ENCODE measurements at regions not wholly inside any gene's neighbourhood (a gene's known extent, or its start where the extent isn't known, plus 50 kb on each side); places are given as distances from the start of the nearest gene placed in this dataset.
A peak's percentile ranks its signal among the peaks of the same experiment; 100 is the strongest.

- peaks cover 0 to 4% of the 10 kb centered on the region in 2 donors for H3K36me3 Mint-ChIP-seq
- DNase-seq (ENCODE audit: low spot score in 2 of 2) (no peak), ATAC-seq (no peak)
- H3K9me3 Mint-ChIP-seq: no peaks in the 10 kb centered on the region
- no peak overlapping the region for H3K27ac Mint-ChIP-seq
Measured at GRCh38 chr13:44004878-44005277, 125.2 kb downstream of the LACC1 start.

GRCh38 chr13:44007451-44007850, 127.7 kb downstream of the LACC1 start:
- ATAC-seq (no peak), DNase-seq (ENCODE audit: low spot score in 2 of 2) (no peak)
- no peaks in the 10 kb centered on the region for H3K9me3 Mint-ChIP-seq
- H3K36me3 Mint-ChIP-seq: peaks cover 0 to 4% of the 10 kb centered on the region in 2 donors
- H3K27ac Mint-ChIP-seq: no peak overlapping the region

- ATAC-seq (no peak), DNase-seq (ENCODE audit: low spot score in 2 of 2) (no peak)
- no peak overlapping the region for H3K27ac Mint-ChIP-seq
- no peaks in the 10 kb centered on the region for H3K9me3 Mint-ChIP-seq
- H3K36me3 Mint-ChIP-seq: peaks cover 0 to 4% of the 10 kb centered on the region in 2 donors
Measured at GRCh38 chr13:44011036-44011435, 131.3 kb downstream of the LACC1 start.

- Mint-ChIP-seq H3K9me3 (no peaks in the 10 kb centered on the region), H3K36me3 (no peaks in the 10 kb centered on the region), H3K27ac (no peak overlapping the region)
- DNase-seq (ENCODE audit: low spot score in 2 of 2) (no peak), ATAC-seq (no peak)
Measured at GRCh38 chr13:44012910-44013757, 133.4 kb downstream of the LACC1 start.

GRCh38 chr13:44013758-44014291, 134.1 kb downstream of the LACC1 start:
- no peaks in the 10 kb centered on the region for H3K36me3 Mint-ChIP-seq
- no peak for DNase-seq (ENCODE audit: low spot score in 2 of 2)
- H3K27ac Mint-ChIP-seq: no peak overlapping the region
- ATAC-seq: no peak
- H3K9me3 Mint-ChIP-seq: no peaks in the 10 kb centered on the region

- Mint-ChIP-seq H3K36me3 (no peaks in the 10 kb centered on the region), H3K9me3 (no peaks in the 10 kb centered on the region), H3K27ac (no peak overlapping the region)
- ATAC-seq (no peak), DNase-seq (ENCODE audit: low spot score in 2 of 2) (no peak)
Measured at GRCh38 chr13:44014501-44014900, 134.8 kb downstream of the LACC1 start.

- H3K36me3 Mint-ChIP-seq: no peaks in the 10 kb centered on the region
- DNase-seq (ENCODE audit: low spot score in 2 of 2) (no peak), ATAC-seq (no peak)
- H3K27ac Mint-ChIP-seq: no peak overlapping the region
- H3K9me3 Mint-ChIP-seq: no peaks in the 10 kb centered on the region
Measured at GRCh38 chr13:44015118-44015517, 135.4 kb downstream of the LACC1 start.

GRCh38 chr13:44015811-44016210, 136.1 kb downstream of the LACC1 start:
- ATAC-seq (no peak), DNase-seq (ENCODE audit: low spot score in 2 of 2) (no peak)
- Mint-ChIP-seq H3K36me3 (no peaks in the 10 kb centered on the region), H3K27ac (no peak overlapping the region), H3K9me3 (no peaks in the 10 kb centered on the region)

- no peaks in the 10 kb centered on the region for H3K36me3 Mint-ChIP-seq
- no peak for DNase-seq (ENCODE audit: low spot score in 2 of 2)
- no peak for ATAC-seq
- peak overlapping the region in 1 of 2 donors; percentile 9 for H3K27ac Mint-ChIP-seq
- no peaks in the 10 kb centered on the region for H3K9me3 Mint-ChIP-seq
Measured at GRCh38 chr13:44017756-44018309, 138.1 kb downstream of the LACC1 start.

- no peaks in the 10 kb centered on the region for H3K9me3 Mint-ChIP-seq
- H3K27ac Mint-ChIP-seq: no peak overlapping the region
- no peaks in the 10 kb centered on the region for H3K36me3 Mint-ChIP-seq
- no peak for ATAC-seq
- no peak for DNase-seq (ENCODE audit: low spot score in 2 of 2)
Measured at GRCh38 chr13:44019651-44020050, 139.9 kb downstream of the LACC1 start.

- DNase-seq (ENCODE audit: low spot score in 2 of 2) (no peak), ATAC-seq (no peak)
- Mint-ChIP-seq H3K36me3 (no peaks in the 10 kb centered on the region), H3K9me3 (no peaks in the 10 kb centered on the region), H3K27ac (no peak overlapping the region)
Measured at GRCh38 chr13:44021422-44021821, 141.7 kb downstream of the LACC1 start.

GRCh38 chr13:44022196-44022595, 142.5 kb downstream of the LACC1 start:
- Mint-ChIP-seq H3K9me3 (no peaks in the 10 kb centered on the region), H3K27ac (no peak overlapping the region), H3K36me3 (no peaks in the 10 kb centered on the region)
- ATAC-seq: no peak
- no peak for DNase-seq (ENCODE audit: low spot score in 2 of 2)

GRCh38 chr13:44024167-44024845, 144.6 kb downstream of the LACC1 start:
- Mint-ChIP-seq H3K9me3 (no peaks in the 10 kb centered on the region), H3K27ac (no peak overlapping the region), H3K36me3 (no peaks in the 10 kb centered on the region)
- ATAC-seq (no peak), DNase-seq (ENCODE audit: low spot score in 2 of 2) (no peak)

GRCh38 chr13:44024846-44025195, 145.1 kb downstream of the LACC1 start:
- no peaks in the 10 kb centered on the region for H3K9me3 Mint-ChIP-seq
- no peak for DNase-seq (ENCODE audit: low spot score in 2 of 2)
- no peak for ATAC-seq
- no peaks in the 10 kb centered on the region for H3K36me3 Mint-ChIP-seq
- H3K27ac Mint-ChIP-seq: no peak overlapping the region

GRCh38 chr13:44026194-44026593, 146.5 kb downstream of the LACC1 start:
- H3K36me3 Mint-ChIP-seq: no peaks in the 10 kb centered on the region
- H3K27ac Mint-ChIP-seq: no peak overlapping the region
- DNase-seq (ENCODE audit: low spot score in 2 of 2) (no peak), ATAC-seq (no peak)
- H3K9me3 Mint-ChIP-seq: no peaks in the 10 kb centered on the region

GRCh38 chr13:44028734-44029133, 149.0 kb downstream of the LACC1 start:
- H3K27ac Mint-ChIP-seq: no peak overlapping the region
- H3K36me3 Mint-ChIP-seq: no peaks in the 10 kb centered on the region
- no peaks in the 10 kb centered on the region for H3K9me3 Mint-ChIP-seq
- no peak for ATAC-seq
- DNase-seq (ENCODE audit: low spot score in 2 of 2): no peak

- Mint-ChIP-seq H3K36me3 (peaks cover 0 to 5% of the 10 kb centered on the region in 2 donors), H3K9me3 (peaks cover 0 to 3% of the 10 kb centered on the region in 2 donors), H3K27ac (no peak overlapping the region)
- no peak for DNase-seq (ENCODE audit: low spot score in 2 of 2)
- no peak for ATAC-seq
Measured at GRCh38 chr13:44030615-44031014, 150.9 kb downstream of the LACC1 start.
